ENCODE measurements at regions not wholly inside any gene's neighbourhood (a gene's known extent, or its start where the extent isn't known, plus 50 kb on each side); places are given as distances from the start of the nearest gene placed in this dataset.

- TF ChIP-seq CTCF (conservative IDR thresholded peaks at IDR 0.05 in 1 of 2, IDR thresholded peaks at IDR 0.05 in 1 of 2; ENCODE audit: low read depth in 1 of 2, low read length in 2 of 2) (no peak), EZH2 (IDR thresholded peaks at IDR 0.05; ENCODE audit: low read length, missing control alignments) (no peak)
Measured at GRCh38 chr13:95432141-95432540, 120.4 kb upstream of the CLDN10 start.
